Sigmoid colon (tissue), 4 donors: ENCODE measurements at regions not wholly inside any gene's neighbourhood (a gene's known extent, or its start where the extent isn't known, plus 50 kb on each side); places are given as distances from the start of the nearest gene placed in this dataset.
"Not testable (repeated sequence)": the region's sequence is repeated elsewhere in the genome, so short reads cannot be mapped to it uniquely, and the experiment has no call there.

Experiments used
- CTCF ChIP-seq, 4 experiments: fragments of 450-650 bp in 3 of 4; fragments of 200-600 bp in 1 of 4; IDR thresholded peaks; one replicate each; pipeline ENCODE4 v1.5.1; 2016 to 2019; ENCODE audit warnings: antibody characterized with exemption in 4 of 4, mild to moderate bottlenecking in 3 of 4, moderate library complexity in 2 of 4
- EP300 ChIP-seq, 4 donors: sonication (generic); formaldehyde crosslinking; IDR thresholded peaks; one replicate each; pipeline ENCODE4 v1.6.1; 2017; ENCODE audit warnings: antibody characterized with exemption in 4 of 4
- POLR2A ChIP-seq, 2 donors: fragments of 450-650 bp; IDR thresholded peaks; one replicate each; pipeline ENCODE4 v1.6.1; 2016; ENCODE audit warnings: antibody characterized with exemption in 2 of 2, mild to moderate bottlenecking in 2 of 2, moderate library complexity in 2 of 2

- TF ChIP-seq CTCF, POLR2A, EP300 (IDR thresholded peaks at IDR 0.05): not testable (repeated sequence)
Measured at GRCh38 chr4:8983921-8984320, 112.3 kb upstream of the HMX1 start.
